KMS-11 (cell line): ENCODE measurements at regions not wholly inside any gene's neighbourhood (a gene's known extent, or its start where the extent isn't known, plus 50 kb on each side); places are given as distances from the start of the nearest gene placed in this dataset.

Source experiments
- H2AFZ ChIP-seq: fragments of 200-600 bp; sonication (generic); 2 replicates; pipeline ENCODE4 v1.6.1; 2016; ENCODE audit warnings: antibody characterized with exemption, mixed run types, low read depth
- H3K27ac ChIP-seq: fragments of 200-600 bp; sonication (generic); 2 replicates; pipeline ENCODE4 v1.6.1; 2016; ENCODE audit warnings: mild to moderate bottlenecking, mixed run types
- H3K27me3 ChIP-seq: fragments of 200-600 bp; sonication (generic); 2 replicates; pipeline ENCODE4 v1.6.1; 2017; ENCODE audit warnings: mild to moderate bottlenecking, low read depth, mixed run types, moderate library complexity; ENCODE audit not compliant: insufficient read depth
- H3K36me3 ChIP-seq: fragments of 200-600 bp; sonication (generic); 2 replicates; pipeline ENCODE4 v1.6.1; 2017; ENCODE audit warnings: mild to moderate bottlenecking, mixed run types; ENCODE audit not compliant: insufficient read depth
- H3K4me1 ChIP-seq: fragments of 200-600 bp; sonication (generic); 2 replicates; pipeline ENCODE4 v1.6.1; 2016; ENCODE audit warnings: mild to moderate bottlenecking, low read depth, mixed run types; ENCODE audit not compliant: poor library complexity, severe bottlenecking
- H3K4me2 ChIP-seq: fragments of 200-600 bp; sonication (generic); 2 replicates; pipeline ENCODE4 v1.7.0; 2016; ENCODE audit warnings: mild to moderate bottlenecking, mixed run types
- H3K4me3 ChIP-seq: fragments of 200-600 bp; sonication (generic); IDR thresholded peaks from 2 replicates; pipeline ENCODE4 v1.6.1; 2017; ENCODE audit warnings: low read depth, low read length, mixed read lengths; ENCODE audit not compliant: insufficient read depth
- H3K79me2 ChIP-seq: fragments of 200-600 bp; sonication (generic); 2 replicates; pipeline ENCODE4 v1.6.1; 2016; ENCODE audit warnings: low read depth, mixed run types; ENCODE audit not compliant: insufficient read depth
- H3K9ac ChIP-seq: fragments of 200-600 bp; sonication (generic); 2 replicates; pipeline ENCODE4 v1.6.1; 2016; ENCODE audit warnings: mild to moderate bottlenecking, mixed run types
- H4K20me1 ChIP-seq: fragments of 200-600 bp; sonication (generic); 2 replicates; pipeline ENCODE4 v1.6.1; 2016; ENCODE audit warnings: mild to moderate bottlenecking, mixed run types; ENCODE audit not compliant: insufficient read depth
- CTCF ChIP-seq: fragments of 200-600 bp; sonication (generic); conservative IDR thresholded peaks from 2 replicates; pipeline ENCODE4 v1.6.1; 2017; ENCODE audit warnings: low read depth, mild to moderate bottlenecking, antibody characterized with exemption, low read length, moderate library complexity, mixed read lengths

GRCh38 chr12:90028635-90029051 lies 320.0 kb upstream of the ATP2B1 start:
- no peaks in the 10 kb centered on the region for H3K79me2 ChIP-seq
- no peaks in the 10 kb centered on the region for H3K27me3 ChIP-seq
- H3K4me2 ChIP-seq: no peak overlapping the region
- no peaks in the 10 kb centered on the region for H3K4me1 ChIP-seq
- no peak overlapping the region for H3K27ac ChIP-seq
- H4K20me1 ChIP-seq: no peaks in the 10 kb centered on the region
- H3K36me3 ChIP-seq: no peaks in the 10 kb centered on the region
- no peak for TF ChIP-seq CTCF
- no peak overlapping the region for H2AFZ ChIP-seq
- H3K4me3 ChIP-seq: no peak overlapping the region
- no peak overlapping the region for H3K9ac ChIP-seq

GRCh38 chr12:90027889-90028634 lies 319.4 kb upstream of the ATP2B1 start:
- H3K27me3 ChIP-seq: no peaks in the 10 kb centered on the region
- no peak overlapping the region for H3K4me2 ChIP-seq
- H3K79me2 ChIP-seq: no peaks in the 10 kb centered on the region
- H4K20me1 ChIP-seq: no peaks in the 10 kb centered on the region
- no peak overlapping the region for H3K9ac ChIP-seq
- H3K36me3 ChIP-seq: no peaks in the 10 kb centered on the region
- H3K4me1 ChIP-seq: no peaks in the 10 kb centered on the region
- no peak overlapping the region for H2AFZ ChIP-seq
- H3K4me3 ChIP-seq: no peak overlapping the region
- no peak for TF ChIP-seq CTCF
- H3K27ac ChIP-seq: no peak overlapping the region

- H3K4me2 ChIP-seq: no peak overlapping the region
- no peak for TF ChIP-seq CTCF
- no peaks in the 10 kb centered on the region for H3K27me3 ChIP-seq
- H3K27ac ChIP-seq: no peak overlapping the region
- H3K79me2 ChIP-seq: no peaks in the 10 kb centered on the region
- no peak overlapping the region for H3K9ac ChIP-seq
- H2AFZ ChIP-seq: no peak overlapping the region
- H3K4me3 ChIP-seq: no peak overlapping the region
- no peaks in the 10 kb centered on the region for H3K36me3 ChIP-seq
- H4K20me1 ChIP-seq: no peaks in the 10 kb centered on the region
- H3K4me1 ChIP-seq: no peaks in the 10 kb centered on the region
Measured at GRCh38 chr12:90027041-90027440, 318.4 kb upstream of the ATP2B1 start.

- Histone ChIP-seq H3K27ac (no peak overlapping the region), H3K4me1 (no peaks in the 10 kb centered on the region), H3K9ac (no peak overlapping the region), H2AFZ (no peak overlapping the region), H3K4me3 (no peak overlapping the region), H4K20me1 (no peaks in the 10 kb centered on the region), H3K27me3 (no peaks in the 10 kb centered on the region), H3K79me2 (no peaks in the 10 kb centered on the region), H3K36me3 (no peaks in the 10 kb centered on the region), H3K4me2 (no peak overlapping the region)
- no peak for TF ChIP-seq CTCF
Measured at GRCh38 chr12:90026516-90026915, 317.9 kb upstream of the ATP2B1 start.
